ENCODE measurements at regions not wholly inside any gene's neighbourhood (a gene's known extent, or its start where the extent isn't known, plus 50 kb on each side); places are given as distances from the start of the nearest gene placed in this dataset.

GRCh38 chr6:65818576-65818975, 111.5 kb upstream of the EYS start:
- TF ChIP-seq POLR2A (IDR thresholded peaks at IDR 0.05; ENCODE audit: low read depth, low read length) (no peak), TAF1 (IDR thresholded peaks at IDR 0.05; ENCODE audit: low read depth, low read length) (no peak)

All from GM12891 (cell line).